DOHH2 (cell line): ENCODE measurements at regions not wholly inside any gene's neighbourhood (a gene's known extent, or its start where the extent isn't known, plus 50 kb on each side); places are given as distances from the start of the nearest gene placed in this dataset.

Experiments used
- EZH2phosphoT487 ChIP-seq: fragments of 200-600 bp; sonication (generic); IDR thresholded peaks from 2 replicates; pipeline ENCODE4 v1.6.1; 2017; ENCODE audit warnings: borderline replicate concordance, mild to moderate bottlenecking, antibody characterized with exemption, low read length, moderate library complexity, mixed read lengths
- TF ChIP-seq, protein P1 (sequence below): fragments of 200-600 bp; sonication (generic); IDR thresholded peaks from one replicate; pipeline ENCODE4 v1.5.1; 2014; ENCODE audit warnings: antibody characterized with exemption, mild to moderate bottlenecking, low read depth, low read length; ENCODE audit not compliant: poor library complexity, severe bottlenecking

DNA sequence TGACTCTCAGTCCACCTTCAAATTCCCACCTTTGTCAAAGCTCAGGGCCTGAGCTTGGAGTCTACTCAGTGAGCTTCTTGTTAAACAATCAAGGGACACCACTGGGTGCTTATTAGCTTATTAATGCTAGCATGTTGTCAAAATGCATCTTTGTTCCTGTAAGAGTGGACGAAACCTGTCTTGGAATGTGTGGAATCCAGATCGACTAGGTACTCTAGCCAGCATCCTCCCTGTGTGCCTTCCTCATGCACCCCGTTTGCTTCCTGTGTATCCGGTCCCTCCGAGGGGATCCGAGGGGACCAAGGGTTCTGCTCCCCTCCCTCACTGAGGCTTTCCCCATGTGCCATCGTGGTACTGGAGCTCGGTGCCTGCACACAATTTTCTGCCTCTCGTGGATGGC is 75.7 kb upstream of the UBE3A start:
- TF ChIP-seq, protein P1, sequence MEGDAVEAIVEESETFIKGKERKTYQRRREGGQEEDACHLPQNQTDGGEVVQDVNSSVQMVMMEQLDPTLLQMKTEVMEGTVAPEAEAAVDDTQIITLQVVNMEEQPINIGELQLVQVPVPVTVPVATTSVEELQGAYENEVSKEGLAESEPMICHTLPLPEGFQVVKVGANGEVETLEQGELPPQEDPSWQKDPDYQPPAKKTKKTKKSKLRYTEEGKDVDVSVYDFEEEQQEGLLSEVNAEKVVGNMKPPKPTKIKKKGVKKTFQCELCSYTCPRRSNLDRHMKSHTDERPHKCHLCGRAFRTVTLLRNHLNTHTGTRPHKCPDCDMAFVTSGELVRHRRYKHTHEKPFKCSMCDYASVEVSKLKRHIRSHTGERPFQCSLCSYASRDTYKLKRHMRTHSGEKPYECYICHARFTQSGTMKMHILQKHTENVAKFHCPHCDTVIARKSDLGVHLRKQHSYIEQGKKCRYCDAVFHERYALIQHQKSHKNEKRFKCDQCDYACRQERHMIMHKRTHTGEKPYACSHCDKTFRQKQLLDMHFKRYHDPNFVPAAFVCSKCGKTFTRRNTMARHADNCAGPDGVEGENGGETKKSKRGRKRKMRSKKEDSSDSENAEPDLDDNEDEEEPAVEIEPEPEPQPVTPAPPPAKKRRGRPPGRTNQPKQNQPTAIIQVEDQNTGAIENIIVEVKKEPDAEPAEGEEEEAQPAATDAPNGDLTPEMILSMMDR, result no peak
- TF ChIP-seq EZH2phosphoT487, result no peak
